SKM-1 (cell line): ENCODE measurements at regions not wholly inside any gene's neighbourhood (a gene's known extent, or its start where the extent isn't known, plus 50 kb on each side); places are given as distances from the start of the nearest gene placed in this dataset.
"Not testable (repeated sequence)": the region's sequence is repeated elsewhere in the genome, so short reads cannot be mapped to it uniquely, and the experiment has no call there.

Experiments
- DNase-seq: peaks from one replicate; lab custom pipeline; 2025; ENCODE audit not compliant: unreplicated experiment; lab: John Stamatoyannopoulos, UW

- no peak for DNase-seq
These were observed 93.2 kb upstream of the TNFSF4 start for GRCh38 chr1:173300061-173301044.

GRCh38 chr1:173301507-173301906 is 94.4 kb upstream of the TNFSF4 start:
- DNase-seq, result no peak

- DNase-seq, result no peak
These were observed 95.2 kb upstream of the TNFSF4 start for GRCh38 chr1:173302366-173302765.

- DNase-seq, result no peak
These were observed 96.0 kb upstream of the TNFSF4 start for GRCh38 chr1:173302890-173303829.

- no peak for DNase-seq
These were observed 96.9 kb upstream of the TNFSF4 start for GRCh38 chr1:173303984-173304383.

GRCh38 chr1:173304529-173305227 is 97.5 kb upstream of the TNFSF4 start:
- DNase-seq, result no peak

GRCh38 chr1:173307845-173308244 is 100.7 kb upstream of the TNFSF4 start:
- no peak for DNase-seq

- DNase-seq, result no peak
These were observed 107.5 kb upstream of the TNFSF4 start for GRCh38 chr1:173314656-173315055.

- DNase-seq, result no peak
These were observed 108.2 kb upstream of the TNFSF4 start for GRCh38 chr1:173315296-173315695.

GRCh38 chr1:173318788-173319187 is 111.7 kb upstream of the TNFSF4 start:
- DNase-seq, result no peak

- not testable (repeated sequence) for DNase-seq
These were observed 117.2 kb upstream of the TNFSF4 start for GRCh38 chr1:173324352-173324751.

- not testable (repeated sequence) for DNase-seq
These were observed 120.9 kb upstream of the TNFSF4 start for GRCh38 chr1:173327987-173328386.

- no peak for DNase-seq
These were observed 121.8 kb upstream of the TNFSF4 start for GRCh38 chr1:173328961-173329360.

GRCh38 chr1:173329726-173330125 is 122.6 kb upstream of the TNFSF4 start:
- DNase-seq, result no peak

- DNase-seq, result peak; percentile 63
These were observed 123.2 kb upstream of the TNFSF4 start for GRCh38 chr1:173330149-173330951.

GRCh38 chr1:173330952-173331548 is 123.9 kb upstream of the TNFSF4 start:
- not testable (repeated sequence) for DNase-seq

- DNase-seq, result no peak
These were observed 124.9 kb upstream of the TNFSF4 start for GRCh38 chr1:173332026-173332425.

GRCh38 chr1:173333581-173333980 is 126.5 kb upstream of the TNFSF4 start:
- no peak for DNase-seq

GRCh38 chr1:173337126-173337525 is 130.0 kb upstream of the TNFSF4 start:
- DNase-seq, result no peak

- DNase-seq, result no peak
These were observed 134.2 kb upstream of the TNFSF4 start for GRCh38 chr1:173341307-173341706.
